GM18505 (cell line): ENCODE measurements at regions not wholly inside any gene's neighbourhood (a gene's known extent, or its start where the extent isn't known, plus 50 kb on each side); places are given as distances from the start of the nearest gene placed in this dataset.

ENCODE experiments used
- ATAC-seq: cut with Tn5 transposase; IDR thresholded peaks from one replicate; pipeline ENCODE4 v1.9.1; 2021; ENCODE audit not compliant: unreplicated experiment
- POLR2A ChIP-seq: IDR thresholded peaks from 4 replicates; pipeline ENCODE4 v1.6.1; 2011; ENCODE audit warnings: borderline replicate concordance; ENCODE audit not compliant: insufficient read depth, insufficient read length; ENCODE audit errors: extremely low read depth

- no peak for TF ChIP-seq POLR2A
- no peak for ATAC-seq
Observed at GRCh38 chr1:67629370-67630075, 55.5 kb upstream of the GADD45A start.

- no peak for ATAC-seq
- TF ChIP-seq POLR2A = no peak
Observed at GRCh38 chr1:67630438-67631045, 54.5 kb upstream of the GADD45A start.

- no peak for TF ChIP-seq POLR2A
- ATAC-seq = no peak
Observed at GRCh38 chr1:67632356-67632755, 52.6 kb upstream of the GADD45A start.

GRCh38 chr1:67632811-67633655 lies 52.0 kb upstream of the GADD45A start:
- TF ChIP-seq POLR2A = no peak
- no peak for ATAC-seq

GRCh38 chr1:67634396-67634935 lies 50.5 kb upstream of the GADD45A start:
- ATAC-seq = no peak
- no peak for TF ChIP-seq POLR2A

- TF ChIP-seq POLR2A = no peak
- no peak for ATAC-seq
Observed at GRCh38 chr1:67635055-67635809, 49.8 kb upstream of the GADD45A start.
